NB4 (cell line): ENCODE measurements at regions not wholly inside any gene's neighbourhood (a gene's known extent, or its start where the extent isn't known, plus 50 kb on each side); places are given as distances from the start of the nearest gene placed in this dataset.

Experiments used
- POLR2A ChIP-seq: IDR thresholded peaks from 2 replicates; pipeline ENCODE4 v1.6.1; 2011; ENCODE audit warnings: mild to moderate bottlenecking; ENCODE audit not compliant: insufficient read length; ENCODE audit errors: extremely low read depth
- TF ChIP-seq, protein P1 (sequence below): IDR thresholded peaks from one replicate; pipeline ENCODE4 v1.5.1; 2012; ENCODE audit warnings: low read depth, low read length

DNA sequence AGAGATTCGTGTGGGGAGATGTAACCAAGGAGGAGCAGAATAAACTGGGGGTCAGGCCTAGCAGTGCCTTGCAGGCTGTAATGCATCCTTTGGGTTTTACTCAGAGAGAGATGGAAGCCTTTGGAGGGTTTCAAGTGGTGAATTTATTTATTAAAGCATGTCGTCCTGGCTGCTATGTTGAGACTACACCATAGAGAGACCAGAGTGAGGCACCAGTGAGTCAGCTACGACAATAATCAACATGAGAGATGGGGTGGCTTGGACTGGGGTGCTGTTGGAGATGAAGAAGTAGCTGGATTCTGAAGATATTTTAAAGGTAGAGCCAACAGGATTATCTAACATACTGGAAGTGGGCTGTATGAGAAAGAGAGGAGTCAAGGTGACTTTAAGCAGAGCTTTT lies 335.3 kb upstream of the ARHGEF26 start:
- TF ChIP-seq, protein P1, sequence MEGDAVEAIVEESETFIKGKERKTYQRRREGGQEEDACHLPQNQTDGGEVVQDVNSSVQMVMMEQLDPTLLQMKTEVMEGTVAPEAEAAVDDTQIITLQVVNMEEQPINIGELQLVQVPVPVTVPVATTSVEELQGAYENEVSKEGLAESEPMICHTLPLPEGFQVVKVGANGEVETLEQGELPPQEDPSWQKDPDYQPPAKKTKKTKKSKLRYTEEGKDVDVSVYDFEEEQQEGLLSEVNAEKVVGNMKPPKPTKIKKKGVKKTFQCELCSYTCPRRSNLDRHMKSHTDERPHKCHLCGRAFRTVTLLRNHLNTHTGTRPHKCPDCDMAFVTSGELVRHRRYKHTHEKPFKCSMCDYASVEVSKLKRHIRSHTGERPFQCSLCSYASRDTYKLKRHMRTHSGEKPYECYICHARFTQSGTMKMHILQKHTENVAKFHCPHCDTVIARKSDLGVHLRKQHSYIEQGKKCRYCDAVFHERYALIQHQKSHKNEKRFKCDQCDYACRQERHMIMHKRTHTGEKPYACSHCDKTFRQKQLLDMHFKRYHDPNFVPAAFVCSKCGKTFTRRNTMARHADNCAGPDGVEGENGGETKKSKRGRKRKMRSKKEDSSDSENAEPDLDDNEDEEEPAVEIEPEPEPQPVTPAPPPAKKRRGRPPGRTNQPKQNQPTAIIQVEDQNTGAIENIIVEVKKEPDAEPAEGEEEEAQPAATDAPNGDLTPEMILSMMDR, result no peak
- no peak for TF ChIP-seq POLR2A
